HepG2 (cell line): ENCODE measurements at regions not wholly inside any gene's neighbourhood (a gene's known extent, or its start where the extent isn't known, plus 50 kb on each side); places are given as distances from the start of the nearest gene placed in this dataset.

Experiments
- ATAC-seq: fragments of 200-7000 bp; cut with Tn5 transposase; 3 replicates; pipeline ENCODE4 v1.9.1; 2020; ENCODE audit warnings: mild to moderate bottlenecking, moderate library complexity
- BruUV-seq: library from RNA; stranded (reverse); fragments of 400-500 nt; replicated peaks from 2 replicates; lab custom pipeline; 2021; lab: Mats Ljungman, UMichigan
- CTCF ChIA-PET: fragments of 300-600 bp; formaldehyde crosslinking; extraction: SDS; loops from one replicate; lab custom pipeline; 2021; ENCODE audit warnings: low total read pairs, inconsistent platforms, low intra/inter-chr PET ratio; lab: Yijun Ruan, JAX
- POLR2A ChIA-PET: fragments of 350-600 bp; sonication (Branson Sonifier 250); formaldehyde crosslinking; loops from one replicate; lab custom pipeline; 2020; ENCODE audit warnings: antibody characterized with exemption, inconsistent platforms; lab: Yijun Ruan, JAX
- DNase-seq: peaks from one replicate; pipeline ENCODE4 v3.0.0-alpha.2; 2015; ENCODE audit warnings: low spot score
- FAIRE-seq: peaks from 3 replicates; lab custom pipeline; 2011; peaks lifted over from hg19 to GRCh38; lab: Jason Lieb, UNC
- H2AFZ ChIP-seq: one replicate; pipeline ENCODE4 v1.6.1; 2011; ENCODE audit warnings: low read length, inconsistent platforms
- H3K27ac ChIP-seq: fragments of 300-600 bp; 3 replicates; pipeline ENCODE4 v1.8.0; 2011; ENCODE audit warnings: mixed run types, mild to moderate bottlenecking, mixed read lengths, low read length, inconsistent platforms; ENCODE audit not compliant: insufficient read depth; ENCODE audit errors: extremely low read length
- H3K27me3 ChIP-seq, 2 experiments: fragments of 200-600 bp in 1 of 2; 2 replicates in 1 of 2; 3 replicates in 1 of 2; pipeline versions ENCODE4 v1.6.0 to v1.8.0; 2011; ENCODE audit warnings: low read length in 2 of 2, mild to moderate bottlenecking in 2 of 2, moderate library complexity in 2 of 2, inconsistent platforms in 1 of 2; ENCODE audit not compliant: insufficient read depth in 2 of 2, control insufficient read depth in 1 of 2
- H3K36me3 ChIP-seq, 2 experiments: fragments of 200-600 bp in 1 of 2; replicated peaks in 1 of 2; 2 replicates in 1 of 2; 3 replicates in 1 of 2; pipeline versions ENCODE4 v1.5.1 to v1.8.0; 2011; ENCODE audit warnings: low read length in 2 of 2, inconsistent platforms in 1 of 2; ENCODE audit not compliant: insufficient read depth in 2 of 2, control insufficient read depth in 1 of 2
- H3K4me1 ChIP-seq: 2 replicates; pipeline ENCODE4 v1.5.1; 2012; ENCODE audit warnings: low read length, inconsistent platforms; ENCODE audit not compliant: insufficient read depth
- H3K4me2 ChIP-seq: 2 replicates; pipeline ENCODE4 v1.6.0; 2011; ENCODE audit warnings: low read depth, low read length, inconsistent platforms
- H3K4me3 ChIP-seq, 3 experiments: fragments of 200-600 bp in 1 of 3; sonication (generic), shearing (Covaris generic) in 1 of 3; replicated peaks in 1 of 3; 2 replicates each; pipeline ENCODE4 v1.5.1; 2011 to 2016; ENCODE audit warnings: low read length in 3 of 3, inconsistent platforms in 2 of 3, low read depth in 2 of 3, mild to moderate bottlenecking in 2 of 3, control low read depth in 1 of 3, mixed read lengths in 1 of 3; ENCODE audit not compliant: insufficient read depth in 1 of 3
- H3K79me2 ChIP-seq: one replicate; pipeline ENCODE4 v1.6.1; 2011; ENCODE audit warnings: low read length, inconsistent platforms; ENCODE audit not compliant: insufficient read depth
- H3K9ac ChIP-seq: 2 replicates; pipeline ENCODE4 v1.6.0; 2011; ENCODE audit warnings: mild to moderate bottlenecking, low read depth, low read length, inconsistent platforms; ENCODE audit not compliant: insufficient read depth
- H3K9me3 ChIP-seq: 2 replicates; pipeline ENCODE4 v1.5.1; 2012; ENCODE audit warnings: mild to moderate bottlenecking, low read length
- H4K20me1 ChIP-seq: 2 replicates; pipeline ENCODE4 v1.6.0; 2011; ENCODE audit warnings: inconsistent platforms, mild to moderate bottlenecking, low read length, moderate library complexity; ENCODE audit not compliant: insufficient read depth
- CBFB ChIP-seq: sonication (generic); formaldehyde crosslinking; IDR thresholded peaks from 2 replicates; pipeline ENCODE4 v1.4.0; 2020; ENCODE audit warnings: missing genetic modification reagents
- CTCF ChIP-seq: sonication (generic); formaldehyde crosslinking; IDR thresholded peaks from 2 replicates; pipeline ENCODE4 v1.5.0; 2020; ENCODE audit warnings: mild to moderate bottlenecking, missing genetic modification reagents, moderate library complexity
- KLF15 ChIP-seq: sonication (generic); formaldehyde crosslinking; IDR thresholded peaks from 2 replicates; pipeline ENCODE4 v1.8.1; 2023; ENCODE audit warnings: borderline replicate concordance, mild to moderate bottlenecking, inconsistent platforms, missing genetic modification reagents, mixed read lengths
- POGZ ChIP-seq: sonication (generic); formaldehyde crosslinking; IDR thresholded peaks from 2 replicates; pipeline ENCODE4 v1.4.0; 2020; ENCODE audit warnings: mild to moderate bottlenecking, missing genetic modification reagents
- RBFOX2 ChIP-seq: fragments of 200-400 bp; formaldehyde crosslinking; IDR thresholded peaks from 2 replicates; pipeline ENCODE4 v1.6.1; 2017; ENCODE audit warnings: low read depth, mild to moderate bottlenecking, low read length
- STAG1 ChIP-seq: sonication (generic); formaldehyde crosslinking; IDR thresholded peaks from 2 replicates; pipeline ENCODE4 v1.4.0; 2020; ENCODE audit warnings: missing genetic modification reagents
- ZNF670 ChIP-seq: sonication (generic); formaldehyde crosslinking; IDR thresholded peaks from 2 replicates; pipeline ENCODE4 v1.8.0; 2022; ENCODE audit warnings: mild to moderate bottlenecking, missing genetic modification reagents, borderline replicate concordance
- WGBS: methylation state at CpG from one replicate; pipeline ENCODE4 v1.1.6; 2017; ENCODE audit warnings: low lambda C conversion rate; 5-methylcytosine and 5-hydroxymethylcytosine counted together
- in situ Hi-C: cut with HindIII; loops from 2 replicates; pipeline ENCODE4 v1.10.0; 2017; ENCODE audit warnings: low pct_unique_long_range_greater_than_20kb; ENCODE audit not compliant: extremely low pct_ligation_motif_present
- intact Hi-C: fragments of 100-400 bp; cut with micrococcal nuclease; formaldehyde crosslinking; loops from one replicate; pipeline ENCODE4 v1.10.0; 2022; ENCODE audit not compliant: unreplicated experiment

- Histone ChIP-seq H3K9ac (no peak overlapping the region), H3K9me3 (peaks cover 2% of the 10 kb centered on the region; the same call in 1 of the 2 replicates), H4K20me1 (no peaks in the 10 kb centered on the region), H3K36me3 (no peaks in the 10 kb centered on the region), H3K4me3 (no peak overlapping the region), H3K27ac (no peak overlapping the region), H3K27me3 (no peaks in the 10 kb centered on the region), H3K79me2 (no peaks in the 10 kb centered on the region), H3K4me2 (no peak overlapping the region), H3K4me1 (no peaks in the 10 kb centered on the region), H2AFZ (no peak overlapping the region)
- no TSS peak for BruUV-seq
- DNase-seq (no peak), ATAC-seq (no peak), FAIRE-seq (no peak)
- POLR2A ChIA-PET, result no interaction called here
- in situ Hi-C loops, result no loop called here
- CTCF ChIA-PET, result no interaction called here
- 0% methylated on average over 3 of the region's 4 CpGs for WGBS
- intact Hi-C loops, result loop anchor here (10.0 kb wide), 1 partner anchor 452 kb away; no protein-coding TSS in a partner anchor
- no peak for TF ChIP-seq ZNF670 (CRISPR knock-in tag)
- no peak for TF ChIP-seq POGZ (CRISPR knock-in tag)
- TF ChIP-seq RBFOX2, result no peak
- TF ChIP-seq KLF15 (CRISPR knock-in tag), result no peak
These were observed 353.6 kb upstream of the C1orf87 start for GRCh38 chr1:60427194-60427593.

- Histone ChIP-seq H2AFZ (no peak overlapping the region), H3K4me1 (no peaks in the 10 kb centered on the region), H3K36me3 (no peaks in the 10 kb centered on the region), H4K20me1 (no peaks in the 10 kb centered on the region), H3K4me2 (no peak overlapping the region), H3K9ac (no peak overlapping the region), H3K79me2 (no peaks in the 10 kb centered on the region), H3K9me3 (0 out of 2 replicates have a peak, but pooled peaks cover 6% of the 10 kb centered on the region), H3K27ac (no peak overlapping the region), H3K4me3 (no peak overlapping the region), H3K27me3 (no peaks in the 10 kb centered on the region)
- DNase-seq (peak; percentile 30), ATAC-seq (peak; percentile 93), FAIRE-seq (peak; percentile 48)
- ChIA-PET POLR2A (no interaction called here), CTCF (no interaction called here)
- in situ Hi-C loops, result no loop called here
- WGBS, result 0% methylated on average over 1 of the region's 1 CpG
- no TSS peak for BruUV-seq
- no peak for TF ChIP-seq CBFB
- TF ChIP-seq STAG1 (CRISPR knock-in tag), result peak; percentile 12; the same call in 1 of the 2 replicates
- peak; percentile 40 for TF ChIP-seq CTCF (CRISPR knock-in tag)
- intact Hi-C loops, result loop anchor here (10.0 kb wide), 1 partner anchor 451 kb away; no protein-coding TSS in a partner anchor
These were observed 352.0 kb upstream of the C1orf87 start for GRCh38 chr1:60425528-60425927.
